Hippocampal formation (tissue), 2 donors: ENCODE measurements at regions not wholly inside any gene's neighbourhood (a gene's known extent, or its start where the extent isn't known, plus 50 kb on each side); places are given as distances from the start of the nearest gene placed in this dataset.
"Not testable (repeated sequence)": the region's sequence is repeated elsewhere in the genome, so short reads cannot be mapped to it uniquely, and the experiment has no call there.

Experiments used
- DNase-seq, 2 donors: peaks; one replicate each; lab custom pipeline; 2025; lab: John Stamatoyannopoulos, UW

GRCh38 chr9:74092491-74092834 lies 404.7 kb upstream of the RORB start:
- DNase-seq = no peak

- DNase-seq = not testable (repeated sequence)
Measured at GRCh38 chr9:74094037-74094436, 403.1 kb upstream of the RORB start.

GRCh38 chr9:74094766-74095165 lies 402.4 kb upstream of the RORB start:
- DNase-seq = no peak

GRCh38 chr9:74095925-74096324 lies 401.2 kb upstream of the RORB start:
- no peak for DNase-seq

- no peak for DNase-seq
Measured at GRCh38 chr9:74096420-74096819, 400.7 kb upstream of the RORB start.

GRCh38 chr9:74100042-74100441 lies 397.1 kb upstream of the RORB start:
- DNase-seq = no peak

GRCh38 chr9:74102148-74102547 lies 395.0 kb upstream of the RORB start:
- DNase-seq = not testable (repeated sequence)

- no peak for DNase-seq
Measured at GRCh38 chr9:74102702-74103101, 394.4 kb upstream of the RORB start.

- DNase-seq = no peak
Measured at GRCh38 chr9:74107692-74108091, 389.4 kb upstream of the RORB start.

GRCh38 chr9:74115976-74116375 lies 381.2 kb upstream of the RORB start:
- no peak for DNase-seq

- DNase-seq = no peak
Measured at GRCh38 chr9:74117151-74117550, 380.0 kb upstream of the RORB start.

GRCh38 chr9:74117731-74118130 lies 379.4 kb upstream of the RORB start:
- DNase-seq = no peak

GRCh38 chr9:74120061-74120460 lies 377.1 kb upstream of the RORB start:
- DNase-seq = no peak

GRCh38 chr9:74120470-74120869 lies 376.7 kb upstream of the RORB start:
- DNase-seq = no peak

- no peak for DNase-seq
Measured at GRCh38 chr9:74122216-74122615, 374.9 kb upstream of the RORB start.

- DNase-seq = no peak
Measured at GRCh38 chr9:74122661-74123060, 374.5 kb upstream of the RORB start.

GRCh38 chr9:74125941-74126340 lies 371.2 kb upstream of the RORB start:
- DNase-seq = no peak

- DNase-seq = no peak
Measured at GRCh38 chr9:74132986-74133385, 364.1 kb upstream of the RORB start.

GRCh38 chr9:74133921-74134320 lies 363.2 kb upstream of the RORB start:
- no peak for DNase-seq

- DNase-seq = no peak
Measured at GRCh38 chr9:74138182-74138581, 359.0 kb upstream of the RORB start.

- DNase-seq = no peak
Measured at GRCh38 chr9:74140141-74140540, 357.0 kb upstream of the RORB start.

GRCh38 chr9:74147906-74148305 lies 349.2 kb upstream of the RORB start:
- no peak for DNase-seq

GRCh38 chr9:74172874-74173273 lies 324.3 kb upstream of the RORB start:
- no peak for DNase-seq

- no peak for DNase-seq
Measured at GRCh38 chr9:74173284-74173683, 323.9 kb upstream of the RORB start.

- not testable (repeated sequence) for DNase-seq
Measured at GRCh38 chr9:74197771-74198170, 299.4 kb upstream of the RORB start.
